ENCODE measurements at regions not wholly inside any gene's neighbourhood (a gene's known extent, or its start where the extent isn't known, plus 50 kb on each side); places are given as distances from the start of the nearest gene placed in this dataset.

- CTCF ChIA-PET, result interaction anchor here (0.9 to 1.3 kb wide), 2 partner anchors 11 to 14 kb away, joined by 3 read pairs; no protein-coding TSS in a partner anchor
- POLR2A ChIA-PET, result no interaction called here
- no peak for DNase-seq (ENCODE audit: extremely low spot score)
- TF ChIP-seq, protein P1, sequence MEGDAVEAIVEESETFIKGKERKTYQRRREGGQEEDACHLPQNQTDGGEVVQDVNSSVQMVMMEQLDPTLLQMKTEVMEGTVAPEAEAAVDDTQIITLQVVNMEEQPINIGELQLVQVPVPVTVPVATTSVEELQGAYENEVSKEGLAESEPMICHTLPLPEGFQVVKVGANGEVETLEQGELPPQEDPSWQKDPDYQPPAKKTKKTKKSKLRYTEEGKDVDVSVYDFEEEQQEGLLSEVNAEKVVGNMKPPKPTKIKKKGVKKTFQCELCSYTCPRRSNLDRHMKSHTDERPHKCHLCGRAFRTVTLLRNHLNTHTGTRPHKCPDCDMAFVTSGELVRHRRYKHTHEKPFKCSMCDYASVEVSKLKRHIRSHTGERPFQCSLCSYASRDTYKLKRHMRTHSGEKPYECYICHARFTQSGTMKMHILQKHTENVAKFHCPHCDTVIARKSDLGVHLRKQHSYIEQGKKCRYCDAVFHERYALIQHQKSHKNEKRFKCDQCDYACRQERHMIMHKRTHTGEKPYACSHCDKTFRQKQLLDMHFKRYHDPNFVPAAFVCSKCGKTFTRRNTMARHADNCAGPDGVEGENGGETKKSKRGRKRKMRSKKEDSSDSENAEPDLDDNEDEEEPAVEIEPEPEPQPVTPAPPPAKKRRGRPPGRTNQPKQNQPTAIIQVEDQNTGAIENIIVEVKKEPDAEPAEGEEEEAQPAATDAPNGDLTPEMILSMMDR (IDR thresholded peaks at IDR 0.05; ENCODE audit: control extremely low read depth, extremely low read depth, low read depth, missing control alignments), result no peak
These were observed 128.7 kb downstream of the GAS1 start for GRCh38 chr9:86818636-86819035.

DNA sequence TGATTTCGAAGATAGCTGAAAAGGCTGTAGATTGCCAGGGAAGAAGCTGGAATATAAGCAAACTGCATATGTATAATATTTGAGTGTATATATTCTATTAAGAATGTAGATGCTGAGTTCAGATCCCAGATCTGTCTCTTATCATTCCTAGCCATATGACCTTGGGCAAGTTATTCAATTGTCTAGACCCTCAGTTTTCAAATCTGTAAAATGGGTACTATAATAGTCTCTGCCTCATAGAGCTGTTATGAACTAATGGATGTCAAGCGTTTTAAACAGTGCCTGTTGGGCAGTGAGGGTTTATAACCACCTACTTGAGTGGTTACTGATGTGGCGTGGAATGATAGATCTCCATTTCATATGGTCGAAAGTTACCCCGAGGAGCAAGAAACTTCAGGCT, 130.4 kb downstream of the GAS1 start:
- no peak for DNase-seq (ENCODE audit: extremely low spot score)
- POLR2A ChIA-PET, result no interaction called here
- TF ChIP-seq, protein P1 (IDR thresholded peaks at IDR 0.05; ENCODE audit: control extremely low read depth, extremely low read depth, low read depth, missing control alignments), result no peak
- CTCF ChIA-PET, result no interaction called here

- ChIA-PET CTCF (no interaction called here), POLR2A (no interaction called here)
- TF ChIP-seq, protein P1 (IDR thresholded peaks at IDR 0.05; ENCODE audit: control extremely low read depth, extremely low read depth, low read depth, missing control alignments), result no peak
- DNase-seq (ENCODE audit: extremely low spot score), result no peak
These were observed 130.9 kb downstream of the GAS1 start for GRCh38 chr9:86816366-86816765.

DNA sequence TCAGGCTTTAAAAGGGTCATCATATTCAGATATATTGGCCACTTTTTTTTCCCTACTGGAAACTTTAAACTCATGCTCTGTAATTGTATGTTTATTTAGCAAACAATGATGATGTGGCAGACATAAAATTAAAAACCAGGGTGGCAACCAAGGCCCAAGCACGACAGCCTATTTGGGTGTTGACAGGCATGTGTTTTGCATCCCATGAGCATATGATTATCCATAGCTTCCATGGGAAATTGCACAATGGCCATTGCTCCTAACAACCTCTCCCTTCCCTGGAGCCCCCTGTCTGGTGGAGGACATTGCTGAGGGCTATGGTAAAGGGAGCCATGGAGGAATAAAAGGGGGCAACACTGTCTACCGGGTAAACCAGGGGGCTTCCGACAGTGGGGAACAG, 134.7 kb downstream of the GAS1 start:
- CTCF ChIA-PET, result no interaction called here
- no peak for DNase-seq (ENCODE audit: extremely low spot score)
- POLR2A ChIA-PET, result no interaction called here
- TF ChIP-seq, protein P1 (IDR thresholded peaks at IDR 0.05; ENCODE audit: control extremely low read depth, extremely low read depth, low read depth, missing control alignments), result no peak

- TF ChIP-seq, protein P1 (IDR thresholded peaks at IDR 0.05; ENCODE audit: control extremely low read depth, extremely low read depth, low read depth, missing control alignments), result no peak
- POLR2A ChIA-PET, result no interaction called here
- no peak for DNase-seq (ENCODE audit: extremely low spot score)
- CTCF ChIA-PET, result no interaction called here
These were observed 137.4 kb downstream of the GAS1 start for GRCh38 chr9:86809759-86810367.

GRCh38 chr9:86809151-86809550, 138.2 kb downstream of the GAS1 start:
- POLR2A ChIA-PET, result no interaction called here
- TF ChIP-seq, protein P1 (IDR thresholded peaks at IDR 0.05; ENCODE audit: control extremely low read depth, extremely low read depth, low read depth, missing control alignments), result no peak
- DNase-seq (ENCODE audit: extremely low spot score), result no peak
- CTCF ChIA-PET, result no interaction called here

Data from GM10248 (cell line).